HEK293 (cell line): ENCODE measurements at regions not wholly inside any gene's neighbourhood (a gene's known extent, or its start where the extent isn't known, plus 50 kb on each side); places are given as distances from the start of the nearest gene placed in this dataset.

ENCODE experiments used
- CTCF ChIA-PET: fragments of 350-600 bp; formaldehyde crosslinking; extraction: SDS; loops from one replicate; lab custom pipeline; 2021; ENCODE audit warnings: antibody characterized with exemption; lab: Yijun Ruan, JAX
- POLR2A ChIA-PET: fragments of 300-600 bp; formaldehyde crosslinking; extraction: SDS; loops from one replicate; lab custom pipeline; 2020; ENCODE audit warnings: antibody characterized with exemption, inconsistent platforms; lab: Yijun Ruan, JAX
- H3K27ac ChIP-seq: fragments of 200-500 bp; sonication (Bioruptor generic); 2 replicates; pipeline ENCODE4 v1.5.1; 2014; ENCODE audit warnings: low read depth, low read length, control low read depth, inconsistent platforms; ENCODE audit errors: extremely low read depth
- H3K36me3 ChIP-seq, 2 experiments: fragments of 200-500 bp in 1 of 2; sonication (Bioruptor generic) in 1 of 2; 1 replicate in 1 of 2; 2 replicates in 1 of 2; pipeline ENCODE4 v1.5.1; 2014 to 2017; ENCODE audit warnings: inconsistent platforms in 2 of 2, low read length in 2 of 2; ENCODE audit not compliant: control insufficient read depth in 2 of 2, insufficient read depth in 1 of 2
- H3K4me1 ChIP-seq: fragments of 200-500 bp; sonication (Bioruptor generic); 2 replicates; pipeline ENCODE4 v1.5.1; 2014; ENCODE audit warnings: mild to moderate bottlenecking, low read length, inconsistent platforms; ENCODE audit not compliant: control insufficient read depth, insufficient read depth
- H3K4me3 ChIP-seq: 2 replicates; pipeline ENCODE4 v1.5.1; 2011; ENCODE audit warnings: low read depth, mild to moderate bottlenecking, control low read depth, low read length, moderate library complexity
- H3K9me3 ChIP-seq: fragments of 200-500 bp; sonication (Bioruptor generic); 2 replicates; pipeline ENCODE4 v1.5.1; 2014; ENCODE audit warnings: low read depth, low read length, inconsistent platforms; ENCODE audit not compliant: control insufficient read depth, insufficient read depth
- BCL11A ChIP-seq: fragments of 450-650 bp; formaldehyde crosslinking; IDR thresholded peaks from 2 replicates; pipeline ENCODE4 v1.5.1; 2016; ENCODE audit warnings: low read depth, missing biosample characterization, missing genetic modification characterization
- BCL11B ChIP-seq: fragments of 450-650 bp; formaldehyde crosslinking; IDR thresholded peaks from 2 replicates; pipeline ENCODE4 v1.5.1; 2016; ENCODE audit warnings: low read depth, missing biosample characterization, missing genetic modification characterization
- BCL6B ChIP-seq: fragments of 450-650 bp; formaldehyde crosslinking; IDR thresholded peaks from 2 replicates; pipeline ENCODE4 v1.5.1; 2017; ENCODE audit warnings: missing biosample characterization, missing genetic modification characterization
- HOXC10 ChIP-seq: sonication (generic); formaldehyde crosslinking; IDR thresholded peaks from 2 replicates; pipeline ENCODE4 v1.8.1; 2023; ENCODE audit warnings: mild to moderate bottlenecking, missing genetic modification reagents
- KLF1 ChIP-seq: fragments of 450-650 bp; formaldehyde crosslinking; IDR thresholded peaks from 2 replicates; pipeline ENCODE4 v1.5.1; 2016; ENCODE audit warnings: missing biosample characterization, missing genetic modification characterization
- KLF16 ChIP-seq: fragments of 450-650 bp; formaldehyde crosslinking; IDR thresholded peaks from 2 replicates; pipeline ENCODE4 v1.5.1; 2017; ENCODE audit warnings: missing biosample characterization, missing genetic modification characterization
- OSR2 ChIP-seq: fragments of 450-650 bp; formaldehyde crosslinking; IDR thresholded peaks from 2 replicates; pipeline ENCODE4 v1.5.1; 2016; ENCODE audit warnings: missing biosample characterization, missing genetic modification characterization
- PRDM1 ChIP-seq: fragments of 450-650 bp; formaldehyde crosslinking; IDR thresholded peaks from 2 replicates; pipeline ENCODE4; 2016; ENCODE audit warnings: missing biosample characterization, missing genetic modification characterization
- SETDB1 ChIP-seq: IDR thresholded peaks from one replicate; pipeline ENCODE4 v1.6.1; 2017; ENCODE audit warnings: mild to moderate bottlenecking, low read length, moderate library complexity, mixed read lengths; ENCODE audit not compliant: insufficient read length
- SP3 ChIP-seq: fragments of 450-650 bp; formaldehyde crosslinking; IDR thresholded peaks from 2 replicates; pipeline ENCODE4 v1.5.1; 2016; ENCODE audit warnings: missing biosample characterization, missing genetic modification characterization
- ZFP3 ChIP-seq: fragments of 450-650 bp; formaldehyde crosslinking; IDR thresholded peaks from 2 replicates; pipeline ENCODE4 v1.5.1; 2016; ENCODE audit warnings: low read depth, missing biosample characterization, missing genetic modification characterization
- ZNF10 ChIP-seq: fragments of 450-650 bp; formaldehyde crosslinking; IDR thresholded peaks from 2 replicates; pipeline ENCODE4 v1.5.1; 2017; ENCODE audit warnings: missing biosample characterization, missing genetic modification characterization
- ZNF16 ChIP-seq: fragments of 450-650 bp; formaldehyde crosslinking; IDR thresholded peaks from 2 replicates; pipeline ENCODE4 v1.5.1; 2016; ENCODE audit warnings: low read depth, missing biosample characterization, missing genetic modification characterization
- ZNF174 ChIP-seq: fragments of 450-650 bp; formaldehyde crosslinking; IDR thresholded peaks from 2 replicates; pipeline ENCODE4 v1.5.0; 2017; ENCODE audit warnings: missing biosample characterization, mild to moderate bottlenecking, missing genetic modification characterization
- ZNF19 ChIP-seq: fragments of 450-650 bp; formaldehyde crosslinking; IDR thresholded peaks from 2 replicates; pipeline ENCODE4; 2016; ENCODE audit warnings: missing biosample characterization, missing genetic modification characterization, low read depth
- ZNF26 ChIP-seq: fragments of 450-650 bp; formaldehyde crosslinking; IDR thresholded peaks from 2 replicates; pipeline ENCODE4 v1.5.1; 2016; ENCODE audit warnings: missing biosample characterization, missing genetic modification characterization
- ZNF335 ChIP-seq: fragments of 450-650 bp; formaldehyde crosslinking; conservative IDR thresholded peaks from 2 replicates; pipeline ENCODE4 v1.5.1; 2016; ENCODE audit warnings: missing biosample characterization, missing genetic modification characterization
- ZNF341 ChIP-seq: fragments of 450-650 bp; formaldehyde crosslinking; IDR thresholded peaks from 2 replicates; pipeline ENCODE4; 2016; ENCODE audit warnings: low read depth, missing biosample characterization, missing genetic modification characterization
- ZNF423 ChIP-seq: fragments of 450-650 bp; formaldehyde crosslinking; IDR thresholded peaks from 2 replicates; pipeline ENCODE4 v1.5.1; 2016; ENCODE audit warnings: missing biosample characterization, missing genetic modification characterization
- ZNF571 ChIP-seq: fragments of 450-650 bp; formaldehyde crosslinking; IDR thresholded peaks from 2 replicates; pipeline ENCODE4 v1.5.0; 2017; ENCODE audit warnings: missing biosample characterization, missing genetic modification characterization
- ZNF596 ChIP-seq: fragments of 450-650 bp; IDR thresholded peaks from 2 replicates; pipeline ENCODE4 v1.5.0; 2018; ENCODE audit warnings: missing biosample characterization, mild to moderate bottlenecking, missing genetic modification characterization, moderate library complexity
- ZNF704 ChIP-seq: fragments of 450-650 bp; formaldehyde crosslinking; IDR thresholded peaks from 2 replicates; pipeline ENCODE4 v1.5.1; 2016; ENCODE audit warnings: missing biosample characterization, missing genetic modification characterization
- ZNF777 ChIP-seq: fragments of 450-650 bp; formaldehyde crosslinking; IDR thresholded peaks from 2 replicates; pipeline ENCODE4 v1.5.1; 2017; ENCODE audit warnings: missing biosample characterization, missing genetic modification characterization, borderline replicate concordance
- ZNF792 ChIP-seq: fragments of 450-650 bp; formaldehyde crosslinking; IDR thresholded peaks from 2 replicates; pipeline ENCODE4 v1.5.1; 2016; ENCODE audit warnings: missing biosample characterization, missing genetic modification characterization

GRCh38 chr4:174408841-174409552, 113.3 kb downstream of the HPGD start (continued):
- no peak for TF ChIP-seq BCL6B
- TF ChIP-seq BCL11A (tag by site-specific recombination), result no peak
- no peak for TF ChIP-seq ZNF335
- TF ChIP-seq, all 188 proteins: peak for 0

- Histone ChIP-seq H3K9me3 (no peaks in the 10 kb centered on the region), H3K36me3 (no peaks in the 10 kb centered on the region), H3K27ac (no peak overlapping the region), H3K4me3 (no peak overlapping the region), H3K4me1 (no peaks in the 10 kb centered on the region)
- CTCF ChIA-PET, result no interaction called here
- TF ChIP-seq ZNF571 (tag by site-specific recombination) (no peak), ZNF704 (no peak), SETDB1 (no peak), ZNF19 (tag by site-specific recombination) (no peak), SP3 (no peak), PRDM1 (tag by site-specific recombination) (no peak), ZNF341 (tag by site-specific recombination) (no peak), BCL11B (tag by site-specific recombination) (no peak), ZNF10 (tag by site-specific recombination) (no peak), ZNF777 (tag by site-specific recombination) (no peak), KLF1 (tag by site-specific recombination) (no peak), ZNF16 (tag by site-specific recombination) (no peak), ZNF792 (tag by site-specific recombination) (no peak), KLF16 (no peak), ZFP3 (tag by site-specific recombination) (no peak)
- POLR2A ChIA-PET, result no interaction called here
Observed at GRCh38 chr4:174406383-174406782, 115.9 kb downstream of the HPGD start.

- POLR2A ChIA-PET, result no interaction called here
- H3K9me3 ChIP-seq, result no peaks in the 10 kb centered on the region
- H3K27ac ChIP-seq, result no peak overlapping the region
- no peaks in the 10 kb centered on the region for H3K36me3 ChIP-seq
- TF ChIP-seq ZNF423 (tag by site-specific recombination) (no peak), ZNF174 (tag by site-specific recombination) (no peak), OSR2 (tag by site-specific recombination) (no peak), ZNF596 (tag by site-specific recombination) (no peak), ZNF19 (tag by site-specific recombination) (no peak), ZNF26 (no peak), HOXC10 (no peak)
- H3K4me3 ChIP-seq, result no peak overlapping the region
- CTCF ChIA-PET, result no interaction called here
- H3K4me1 ChIP-seq, result no peaks in the 10 kb centered on the region
Observed at GRCh38 chr4:174405923-174406322, 116.4 kb downstream of the HPGD start.
